ENCODE measurements at regions not wholly inside any gene's neighbourhood (a gene's known extent, or its start where the extent isn't known, plus 50 kb on each side); places are given as distances from the start of the nearest gene placed in this dataset.

DNA sequence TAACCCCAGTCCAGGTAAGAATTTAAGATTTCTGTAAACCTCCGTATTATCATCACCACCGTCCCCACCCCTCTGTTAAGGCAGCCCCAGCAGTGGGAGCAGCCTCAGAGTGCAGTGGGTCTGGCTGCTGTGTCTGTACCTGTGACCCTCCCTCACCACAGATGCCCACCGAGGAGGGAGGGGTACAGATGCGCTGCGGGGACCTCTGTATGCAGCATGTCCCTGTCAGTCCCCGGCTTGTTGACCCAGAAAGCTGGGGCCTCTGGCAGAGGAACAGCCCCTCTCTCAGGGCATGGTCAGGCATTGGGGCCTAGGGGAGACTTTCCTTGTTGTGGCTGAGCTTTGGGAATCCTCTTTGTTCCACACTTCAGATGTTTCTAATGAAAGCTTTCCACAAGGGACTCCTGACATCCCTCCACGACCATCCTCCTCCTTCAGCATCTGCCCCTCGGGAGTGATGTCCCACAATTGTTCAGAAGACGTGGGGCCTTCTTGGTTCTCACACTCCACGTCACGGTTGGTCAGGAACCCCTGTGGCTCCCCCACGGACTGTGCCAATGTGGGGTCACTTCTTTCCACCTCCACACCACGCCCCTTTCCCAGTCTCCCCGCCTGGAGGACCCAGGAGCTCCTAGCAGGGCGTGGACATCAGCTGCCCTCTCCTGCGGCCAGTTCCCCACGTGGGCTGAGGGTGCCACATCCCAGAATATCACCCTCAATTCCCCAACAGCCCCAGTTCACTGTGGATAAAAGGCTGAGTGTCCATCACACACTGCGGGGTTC, 384.2 kb upstream of the MYT1L start:
- DNase-seq (ENCODE audit: low read depth) = no peak

DNA sequence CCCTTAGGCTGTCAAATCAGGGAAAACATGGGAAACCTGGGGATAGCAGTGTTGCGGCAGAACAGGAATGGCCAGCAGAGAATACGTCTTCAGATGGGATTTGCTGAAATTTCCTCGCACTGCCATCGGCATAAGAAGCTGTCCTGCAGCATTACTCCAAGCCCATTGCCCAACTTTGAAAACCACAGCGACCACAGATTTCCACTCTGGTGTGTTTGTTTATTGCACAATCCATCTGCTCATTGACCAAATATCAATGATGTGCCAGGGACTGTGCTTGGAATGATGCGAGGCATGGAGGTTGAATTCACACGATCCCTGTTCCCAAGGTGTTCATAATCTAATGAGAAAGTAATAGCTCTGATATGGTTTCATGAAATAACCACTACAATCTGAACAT, 383.3 kb upstream of the MYT1L start:
- DNase-seq (ENCODE audit: low read depth) = no peak

DNA sequence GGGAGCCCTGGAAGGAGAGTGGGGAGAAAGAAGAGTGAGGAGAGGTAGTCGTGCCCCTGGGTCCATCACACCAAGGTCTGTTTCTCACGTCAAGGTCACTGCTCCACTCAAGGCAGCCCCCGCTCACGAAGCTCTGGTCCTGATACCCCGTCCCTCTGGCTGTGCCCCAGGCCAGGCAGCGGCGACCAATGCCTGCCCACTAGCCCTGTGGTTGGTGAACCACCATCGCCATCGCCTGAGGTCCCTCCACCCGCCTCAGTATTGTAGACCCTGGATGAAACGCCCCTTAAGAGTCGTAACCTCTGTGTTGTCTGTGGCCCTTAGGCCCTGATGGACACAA, 378.3 kb upstream of the MYT1L start:
- no peak for DNase-seq (ENCODE audit: low read depth)

DNA sequence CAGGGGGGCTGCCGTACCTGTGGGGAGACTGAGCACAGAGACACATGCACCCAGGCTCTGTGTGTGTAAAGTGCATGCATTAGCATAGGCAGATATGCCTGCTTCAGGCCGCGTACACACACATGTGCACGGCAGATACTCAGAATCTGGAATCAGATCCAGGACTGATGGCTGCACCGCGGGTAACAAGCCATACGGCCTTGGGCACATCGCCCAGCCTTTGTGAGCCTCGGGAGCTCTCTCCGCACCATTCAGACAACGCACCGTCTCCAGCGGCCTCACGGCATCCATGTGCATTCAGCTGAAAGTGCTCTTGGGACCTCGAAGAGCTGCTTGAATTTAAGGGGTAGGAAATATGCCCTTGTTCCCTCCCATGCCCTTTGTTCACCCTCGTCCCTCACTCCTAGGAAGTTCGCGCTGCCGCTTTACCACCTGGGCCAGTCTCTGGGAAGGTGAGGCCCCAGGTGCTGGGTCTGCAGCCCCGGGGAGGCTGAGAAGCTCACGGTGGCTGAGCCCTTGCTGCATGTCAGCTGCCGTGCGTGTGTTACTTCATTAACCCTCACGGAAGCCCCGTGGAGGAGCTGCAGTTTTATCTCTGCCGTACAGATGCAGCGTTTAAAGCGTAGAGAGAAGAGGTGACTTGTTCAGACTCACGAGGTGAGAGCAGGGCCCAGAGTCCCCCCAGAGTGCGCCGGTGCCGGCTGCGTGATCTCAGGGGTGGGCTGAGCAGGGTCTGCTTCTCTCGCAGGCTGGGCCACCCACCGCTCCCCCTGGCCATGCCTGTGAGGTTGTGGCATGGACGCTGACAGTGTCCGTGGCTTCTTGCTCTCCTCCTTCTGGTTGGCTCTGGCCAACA, 377.7 kb upstream of the MYT1L start:
- DNase-seq (ENCODE audit: low read depth) = no peak

DNA sequence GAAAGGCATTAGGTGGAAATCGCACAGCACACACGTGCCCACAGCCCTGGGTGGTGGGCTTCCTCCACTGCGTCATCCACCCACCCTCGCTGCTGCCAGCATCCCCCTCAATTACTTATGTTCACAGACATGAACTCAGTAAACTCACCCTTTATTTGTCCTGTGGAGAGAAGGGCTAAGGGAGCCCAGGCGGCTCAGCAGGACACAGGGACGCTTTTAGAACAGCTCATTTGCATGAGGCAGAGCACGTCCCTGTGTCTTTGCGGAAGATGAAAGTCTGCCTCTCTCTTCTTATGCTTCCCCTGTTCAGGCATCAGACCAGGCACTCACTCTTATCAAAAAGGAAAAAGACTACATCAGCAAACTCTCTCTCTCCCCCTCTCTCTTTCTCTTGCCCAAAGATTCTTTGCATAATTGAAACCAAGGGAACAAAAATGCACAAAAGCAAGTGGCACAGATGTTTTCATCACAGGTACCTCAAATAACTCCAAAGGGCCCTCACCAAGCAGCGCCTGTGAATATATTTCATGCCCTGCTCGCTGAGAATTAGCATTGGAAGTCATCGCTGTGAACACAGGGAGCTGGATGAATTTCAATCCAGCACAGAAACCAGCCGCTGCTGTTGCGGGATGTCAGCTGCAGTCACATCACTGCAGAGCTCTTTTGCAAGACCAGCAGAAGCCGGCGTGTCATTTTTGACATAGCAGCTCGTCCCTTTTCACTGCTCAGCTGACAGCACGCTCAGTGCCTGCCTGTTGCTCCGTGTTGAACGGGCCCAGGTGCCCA, 376.3 kb upstream of the MYT1L start:
- DNase-seq (ENCODE audit: low read depth) = no peak

DNA sequence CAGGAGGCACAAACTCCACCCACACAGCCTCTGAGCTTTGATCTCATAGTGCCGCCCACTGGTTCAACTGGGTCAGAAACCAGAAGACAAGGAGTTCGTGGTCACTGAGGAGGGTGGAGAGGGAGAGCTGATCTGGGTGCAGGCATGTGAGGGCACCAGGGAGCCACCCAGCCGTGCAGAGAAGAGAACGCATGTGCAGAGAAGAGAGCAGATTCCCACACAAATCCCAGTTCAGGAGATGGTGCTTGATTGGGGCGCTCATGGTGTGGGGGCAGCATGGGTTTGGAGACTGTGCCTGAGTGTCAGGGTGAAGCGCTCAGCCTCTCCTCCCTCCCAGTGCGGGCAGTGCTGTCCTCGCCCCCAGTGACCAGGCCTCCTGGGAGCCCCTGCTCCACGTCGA, 375.2 kb upstream of the MYT1L start:
- DNase-seq (ENCODE audit: low read depth) = no peak

DNA sequence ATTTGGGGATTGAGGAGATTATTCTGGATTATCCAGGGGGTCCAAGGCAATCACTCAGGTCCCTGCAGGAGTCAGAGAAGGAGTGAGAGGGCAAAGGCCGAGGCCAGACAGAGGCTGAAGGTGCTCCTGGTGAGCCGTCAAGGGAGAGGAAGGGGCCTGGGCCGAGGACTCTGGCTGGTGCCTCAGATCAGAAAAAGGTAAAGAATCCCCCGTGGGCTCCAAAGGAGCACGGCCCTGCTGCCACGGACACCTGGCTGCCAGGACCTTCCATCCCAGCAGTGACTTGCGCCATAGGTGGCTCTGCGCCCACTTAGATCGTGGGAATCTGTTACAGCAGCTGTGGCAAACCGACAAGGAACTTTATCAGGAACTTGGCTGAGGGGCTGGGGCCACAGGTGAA, 374.8 kb upstream of the MYT1L start:
- DNase-seq (ENCODE audit: low read depth) = no peak

DNA sequence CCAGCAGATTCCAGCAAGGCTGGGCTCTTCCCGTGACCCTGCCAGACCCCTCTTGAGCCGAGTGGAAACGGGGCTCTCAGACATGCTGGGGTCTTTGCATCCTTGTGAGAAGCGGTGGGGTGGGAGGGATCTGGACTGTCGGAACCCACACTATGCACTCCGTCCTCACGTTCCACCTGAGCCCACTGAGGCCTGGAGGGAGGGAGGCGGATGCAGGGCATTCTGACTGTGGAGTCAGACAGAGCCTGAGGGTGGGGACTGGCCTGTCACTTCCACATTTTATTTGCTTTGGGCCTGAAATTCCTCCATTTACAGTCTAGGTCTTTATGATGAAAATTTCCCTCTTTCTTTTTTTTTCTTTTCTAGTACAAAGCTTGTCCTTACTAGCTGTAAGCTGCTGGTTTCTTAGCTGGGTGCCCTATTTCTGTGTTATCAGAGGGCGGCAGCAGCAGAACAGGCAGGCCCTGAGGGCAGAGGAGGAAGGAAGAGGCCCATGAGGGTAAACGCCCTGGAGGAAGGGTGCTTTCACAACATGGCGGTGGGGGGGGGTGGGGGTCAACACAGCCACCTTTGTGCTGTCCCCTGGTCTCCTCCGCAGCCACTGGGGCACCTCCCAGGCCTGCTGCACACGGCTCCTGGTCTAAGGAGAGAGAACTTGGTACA, 373.5 kb upstream of the MYT1L start:
- no peak for DNase-seq (ENCODE audit: low read depth)

DNA sequence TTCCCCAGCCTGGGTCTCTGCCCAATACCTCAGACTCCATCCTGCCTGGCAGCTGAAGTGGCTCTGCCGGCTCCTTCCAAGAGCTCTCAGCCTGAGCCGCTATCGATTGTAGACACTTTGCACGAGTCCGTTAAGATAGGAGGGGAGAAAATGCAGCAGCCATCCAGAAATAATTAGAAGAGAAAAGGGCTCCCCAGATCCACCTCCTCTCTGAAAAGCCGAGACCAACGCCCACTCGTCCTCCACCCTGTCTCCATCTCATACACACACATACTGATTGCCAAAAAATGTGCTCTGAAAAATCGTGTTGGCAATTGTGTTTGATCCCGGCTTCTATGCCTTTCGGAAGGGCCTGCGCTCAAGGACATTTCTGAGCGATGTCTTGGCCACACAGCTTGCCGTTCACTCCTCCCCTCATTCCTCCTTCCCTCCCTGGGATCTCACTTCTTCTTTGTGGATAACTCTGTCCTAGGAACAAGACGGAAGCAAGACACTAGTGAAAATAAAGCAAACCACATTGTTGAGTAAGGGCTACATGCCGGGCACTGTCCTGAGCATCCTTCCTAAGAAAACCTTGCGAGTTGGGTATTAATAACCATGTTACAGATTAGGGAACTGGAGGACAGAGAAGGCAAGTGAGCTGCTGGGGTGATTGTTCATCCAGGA, 372.8 kb upstream of the MYT1L start:
- no peak for DNase-seq (ENCODE audit: low read depth)

DNA sequence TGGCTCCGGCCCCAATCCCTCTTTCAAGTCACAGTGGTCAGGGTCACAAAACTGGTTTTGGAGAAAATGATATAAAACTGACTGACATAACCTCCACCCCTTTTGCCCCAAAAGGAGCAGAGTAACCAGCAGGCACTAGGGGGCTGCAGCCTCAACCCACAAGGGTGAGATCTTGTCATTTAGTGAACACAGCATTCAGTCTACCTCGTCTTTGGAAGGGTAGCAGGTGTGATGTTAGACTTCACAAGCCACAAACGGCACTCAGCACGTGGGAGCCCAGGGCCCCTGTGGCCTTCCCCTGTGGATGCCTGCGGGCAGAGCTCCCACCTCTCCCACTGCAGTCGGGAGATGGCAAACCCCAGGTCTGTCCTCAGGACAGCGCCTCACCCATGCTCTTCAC, 372.1 kb upstream of the MYT1L start:
- DNase-seq (ENCODE audit: low read depth) = no peak

DNA sequence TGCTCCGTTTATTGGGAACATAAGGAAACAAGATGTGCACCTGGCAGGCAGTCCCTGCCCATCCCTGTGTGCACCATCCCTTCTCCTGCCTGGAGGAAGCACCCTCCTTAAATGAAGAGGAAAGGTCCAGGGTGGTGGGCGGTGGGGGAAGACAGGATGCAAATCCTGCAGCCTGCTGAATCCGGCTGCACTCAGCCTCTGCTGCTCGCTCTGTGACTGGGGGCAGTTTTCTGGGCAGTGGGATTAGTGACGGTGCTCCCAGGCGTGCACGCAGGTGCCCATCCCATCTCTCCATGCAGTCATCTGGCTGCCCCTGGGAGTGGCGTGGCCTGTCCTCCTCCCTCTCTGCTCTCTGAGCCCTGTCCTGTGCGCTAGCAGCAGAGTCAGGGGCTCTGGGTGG, 371.3 kb upstream of the MYT1L start:
- DNase-seq (ENCODE audit: low read depth) = no peak

DNA sequence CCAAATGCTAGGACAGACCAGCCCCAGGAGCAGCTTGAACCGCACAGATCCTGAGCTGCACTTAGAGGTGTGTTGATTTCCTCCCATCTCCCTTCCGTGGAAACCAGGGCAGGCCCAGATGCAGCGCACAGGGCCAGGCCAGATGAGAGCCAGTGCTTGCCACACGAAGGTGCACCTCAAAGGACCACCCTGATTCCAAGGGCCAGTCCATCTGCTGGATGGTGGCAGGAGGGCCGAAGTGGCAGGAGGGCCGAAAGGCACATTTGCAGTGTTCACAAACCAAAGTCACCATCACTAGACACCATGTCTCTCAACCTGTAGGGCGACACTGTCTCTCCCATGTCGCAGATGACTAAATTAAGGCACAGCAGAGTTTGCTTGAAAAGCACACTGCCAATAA, 370.7 kb upstream of the MYT1L start:
- no peak for DNase-seq (ENCODE audit: low read depth)

DNA sequence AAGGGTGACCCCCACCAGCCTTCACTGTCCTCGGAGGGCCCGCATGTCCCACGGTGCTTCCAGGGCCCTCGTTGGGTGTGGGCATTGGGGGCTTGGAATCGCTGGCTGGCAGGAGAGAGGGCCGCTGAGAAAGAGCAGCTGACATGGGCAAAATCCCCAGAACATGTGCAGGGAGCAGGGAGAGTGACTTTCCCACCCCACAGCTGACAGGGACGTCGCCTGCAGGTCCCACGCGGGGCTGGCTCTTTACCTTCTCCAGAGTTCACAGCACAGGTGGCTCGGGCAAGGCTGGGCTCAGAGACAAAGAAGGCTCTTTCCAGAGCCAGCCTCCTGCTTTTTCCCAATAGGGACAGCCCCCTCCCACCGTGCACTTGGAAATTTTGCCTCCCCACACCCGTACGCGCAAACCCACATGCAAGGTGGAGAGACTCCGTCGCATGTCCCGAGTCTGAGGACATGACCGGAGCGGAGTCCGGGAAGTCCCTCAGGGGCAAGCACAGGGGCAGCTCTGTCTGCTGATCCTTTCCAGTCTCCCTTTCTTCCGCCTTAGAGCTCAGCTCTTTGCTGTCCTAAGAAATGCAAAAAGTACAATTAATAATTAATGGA, 370.2 kb upstream of the MYT1L start:
- DNase-seq (ENCODE audit: low read depth) = no peak

DNA sequence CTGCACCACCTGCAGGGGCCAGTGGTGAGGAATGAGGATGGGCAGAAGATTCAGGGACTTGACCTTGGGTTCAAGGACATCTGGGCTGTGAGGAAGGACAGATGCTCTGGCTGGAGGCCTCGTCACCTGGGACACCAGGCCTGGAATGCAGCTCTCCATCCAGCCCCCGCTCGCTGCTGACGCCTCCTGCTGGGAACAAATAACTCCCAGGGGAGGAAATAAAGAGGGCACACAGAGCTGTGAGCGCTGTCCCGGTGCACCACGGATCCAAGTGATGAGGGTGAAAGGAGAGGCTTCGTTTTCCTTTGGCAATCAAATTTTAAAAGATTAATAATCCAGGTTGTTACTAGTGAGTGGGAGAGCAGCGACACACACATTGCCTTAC, 368.0 kb upstream of the MYT1L start:
- no peak for DNase-seq (ENCODE audit: low read depth)

DNA sequence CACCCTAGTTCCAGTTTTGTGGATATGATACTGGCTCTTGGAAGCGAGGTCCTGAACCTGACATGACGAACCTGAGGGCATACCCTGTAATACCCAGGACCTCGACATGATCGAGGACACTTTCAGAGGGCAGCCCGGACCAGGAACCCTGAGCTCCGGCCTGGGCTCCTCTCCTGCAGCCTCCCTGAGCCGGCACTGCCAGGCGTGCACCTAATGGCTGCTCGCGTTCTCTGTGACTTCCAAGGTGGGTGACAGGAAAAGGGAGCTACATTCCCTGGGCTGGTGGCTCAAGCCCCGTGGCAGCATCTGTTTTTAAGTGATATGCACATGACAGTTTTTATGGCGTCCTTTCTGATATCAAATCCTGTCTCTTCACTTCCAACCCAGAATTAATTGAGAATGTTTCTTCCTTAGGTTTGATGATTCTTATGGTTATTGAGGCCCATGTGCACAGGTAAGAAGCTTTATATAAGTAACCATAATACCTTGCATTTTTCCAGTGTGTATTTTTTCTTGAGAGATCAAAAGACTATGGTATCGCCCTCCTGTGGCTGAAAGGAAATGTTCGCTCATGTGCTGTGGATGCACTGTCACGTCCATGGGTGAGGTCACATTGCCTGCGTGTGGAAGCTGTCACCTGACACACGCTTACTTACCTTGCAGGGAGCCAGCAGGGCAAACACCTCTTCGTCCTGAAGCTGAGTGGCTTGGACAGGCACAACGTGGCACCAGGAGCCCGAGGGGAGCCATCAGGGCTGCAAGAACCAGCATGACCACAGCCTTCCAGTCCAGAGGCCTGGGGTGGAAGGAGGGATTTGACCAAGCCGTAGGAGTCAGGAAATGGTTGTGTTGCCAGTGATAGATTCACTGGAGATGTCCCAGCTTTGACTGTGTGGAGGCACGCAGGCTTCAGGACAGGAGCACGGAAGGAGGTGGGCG, 367.4 kb upstream of the MYT1L start:
- DNase-seq (ENCODE audit: low read depth) = no peak

DNA sequence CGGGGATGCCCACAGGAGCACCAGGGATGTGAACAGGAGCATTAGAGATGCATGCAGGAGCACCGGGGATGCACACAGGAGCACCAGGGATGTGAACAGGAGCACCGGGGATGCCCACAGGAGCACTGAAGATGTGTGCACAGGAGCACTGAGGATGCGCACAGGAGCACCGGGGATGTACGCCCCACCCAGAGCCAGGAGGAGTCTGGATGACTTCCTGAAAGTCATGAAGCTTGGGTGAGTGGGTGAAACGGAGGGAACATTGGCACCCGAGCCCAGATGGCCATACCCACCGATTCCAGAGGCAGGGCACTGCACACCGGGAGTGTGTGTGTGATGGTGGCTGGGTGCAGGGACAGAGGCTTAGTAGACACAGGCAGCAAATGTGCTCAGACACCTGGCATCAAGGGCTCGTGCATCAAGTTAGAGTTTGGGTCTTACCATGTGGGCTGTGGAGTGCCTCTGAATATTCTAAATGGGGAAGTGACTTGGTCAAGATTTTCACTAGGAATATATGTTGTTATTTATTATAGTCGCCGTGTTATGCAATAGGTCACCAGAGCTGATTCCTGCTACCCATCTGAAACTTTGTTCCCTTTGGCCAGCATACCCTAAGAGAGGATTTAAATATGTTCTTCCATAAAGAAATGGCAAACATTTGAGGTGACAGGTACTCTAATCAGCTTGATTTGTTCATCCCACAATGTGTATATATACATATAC, 365.8 kb upstream of the MYT1L start:
- no peak for DNase-seq (ENCODE audit: low read depth)

DNA sequence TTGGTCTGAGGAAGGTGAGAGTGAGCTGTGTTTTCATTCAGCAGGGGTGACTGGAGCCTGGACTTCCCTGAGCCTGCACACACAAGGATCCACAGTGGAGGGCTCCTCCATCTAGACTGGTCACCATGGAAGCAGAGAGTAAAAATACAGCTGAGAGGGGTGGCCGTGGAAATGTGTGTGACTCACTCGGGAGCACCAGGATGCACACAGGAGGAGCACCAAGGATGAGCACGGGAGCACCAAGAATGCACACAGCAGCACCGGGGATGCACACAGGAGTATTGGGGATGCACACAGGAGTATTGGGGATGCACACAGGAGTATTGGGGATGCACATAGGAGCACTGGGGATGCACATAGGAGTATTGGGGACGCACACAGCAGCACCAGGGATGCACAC, 365.2 kb upstream of the MYT1L start:
- DNase-seq (ENCODE audit: low read depth) = no peak

DNA sequence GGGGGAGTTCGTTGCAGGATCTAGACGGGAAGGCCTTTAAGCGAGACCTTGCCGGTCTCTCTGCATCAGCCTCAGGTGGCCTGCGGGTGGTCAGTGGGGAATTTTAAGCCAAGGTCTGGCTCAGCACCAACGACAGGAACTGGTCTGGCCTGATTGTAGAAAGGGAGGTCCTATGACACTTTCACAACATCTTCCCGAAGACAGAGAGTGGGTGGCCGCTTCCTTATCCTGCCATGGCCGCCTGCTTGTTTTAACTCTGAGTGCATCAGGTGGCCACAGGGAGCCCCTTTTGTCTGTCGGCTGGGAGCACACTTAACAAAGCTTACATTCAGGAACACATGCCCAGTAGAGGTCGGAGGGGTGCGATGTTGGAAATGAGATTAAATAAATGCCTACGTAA, 363.7 kb upstream of the MYT1L start:
- DNase-seq (ENCODE audit: low read depth) = no peak

DNA sequence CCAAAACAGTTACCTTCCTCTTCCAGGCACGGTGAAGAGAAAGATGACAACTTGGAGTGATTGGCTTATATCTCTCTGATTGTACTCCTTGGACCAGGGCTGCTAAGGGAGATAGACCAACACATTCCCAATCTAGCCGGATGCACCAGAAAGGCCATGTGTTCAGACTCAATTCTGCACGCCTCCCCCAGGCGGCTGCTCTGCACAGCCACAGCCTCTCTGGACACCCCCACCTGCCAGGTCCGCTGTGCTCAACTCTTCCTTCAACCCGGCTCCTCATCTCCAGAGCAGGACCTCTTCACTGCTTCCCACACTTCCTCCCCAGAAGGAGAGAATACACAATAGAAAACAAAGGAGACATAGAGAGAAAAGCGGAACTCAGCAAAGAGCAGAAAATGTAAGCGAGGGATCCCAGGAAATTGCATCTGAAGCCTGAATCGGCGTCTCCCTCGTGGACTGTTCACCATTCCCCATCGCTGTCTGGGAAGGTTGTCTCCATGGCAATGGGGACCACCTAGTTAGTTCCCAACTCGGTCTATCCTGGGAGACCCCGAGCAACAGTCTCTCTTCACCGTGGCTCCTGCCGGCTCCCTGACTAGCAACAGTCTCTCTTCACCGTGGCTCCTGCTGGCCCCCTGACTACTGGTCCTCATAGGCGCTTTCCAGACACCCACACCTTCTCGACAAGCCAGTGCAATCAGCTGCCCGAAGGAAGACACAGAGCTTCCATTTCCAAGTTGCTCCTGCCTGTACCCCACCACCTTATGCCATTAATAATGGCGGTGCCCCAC, 361.7 kb upstream of the MYT1L start:
- DNase-seq (ENCODE audit: low read depth) = no peak
